ENCODE measurements at regions not wholly inside any gene's neighbourhood (a gene's known extent, or its start where the extent isn't known, plus 50 kb on each side); places are given as distances from the start of the nearest gene placed in this dataset.

- DNase-seq (ENCODE audit: low read depth) = no peak
- H3K4me3 ChIP-seq (ENCODE audit: low read depth, low read length) = no peak overlapping the region
- TF ChIP-seq CTCF (IDR thresholded peaks at IDR 0.05; ENCODE audit: low read depth, low read length) = no peak
- TF ChIP-seq MAX (IDR thresholded peaks at IDR 0.05; ENCODE audit: low read depth, low read length) = no peak
- TF ChIP-seq POLR2A (IDR thresholded peaks at IDR 0.05; ENCODE audit: extremely low read depth, insufficient read length) = no peak
- no peak for TF ChIP-seq MYC (IDR thresholded peaks at IDR 0.05; ENCODE audit: low read depth, low read length)
Measured at GRCh38 chr7:145696071-145696470, 420.5 kb upstream of the CNTNAP2 start.

GRCh38 chr7:145692237-145692950 is 424.2 kb upstream of the CNTNAP2 start:
- no peak for DNase-seq (ENCODE audit: low read depth)
- H3K4me3 ChIP-seq (ENCODE audit: low read depth, low read length) = no peak overlapping the region
- no peak for TF ChIP-seq MAX (IDR thresholded peaks at IDR 0.05; ENCODE audit: low read depth, low read length)
- TF ChIP-seq MYC (IDR thresholded peaks at IDR 0.05; ENCODE audit: low read depth, low read length) = no peak
- TF ChIP-seq CTCF (IDR thresholded peaks at IDR 0.05; ENCODE audit: low read depth, low read length) = no peak

GRCh38 chr7:145691377-145691914 is 425.2 kb upstream of the CNTNAP2 start:
- TF ChIP-seq CTCF (IDR thresholded peaks at IDR 0.05; ENCODE audit: low read depth, low read length) = no peak
- no peak for TF ChIP-seq POLR2A (IDR thresholded peaks at IDR 0.05; ENCODE audit: extremely low read depth, insufficient read length)
- DNase-seq (ENCODE audit: low read depth) = no peak
- H3K4me3 ChIP-seq (ENCODE audit: low read depth, low read length) = no peak overlapping the region

- no peak overlapping the region for H3K4me3 ChIP-seq (ENCODE audit: low read depth, low read length)
- DNase-seq (ENCODE audit: low read depth) = no peak
- no peak for TF ChIP-seq MYC (IDR thresholded peaks at IDR 0.05; ENCODE audit: low read depth, low read length)
- no peak for TF ChIP-seq POLR2A (IDR thresholded peaks at IDR 0.05; ENCODE audit: extremely low read depth, insufficient read length)
- TF ChIP-seq MAX (IDR thresholded peaks at IDR 0.05; ENCODE audit: low read depth, low read length) = no peak
- no peak for TF ChIP-seq CTCF (IDR thresholded peaks at IDR 0.05; ENCODE audit: low read depth, low read length)
Measured at GRCh38 chr7:145681646-145682045, 435.0 kb upstream of the CNTNAP2 start.

GRCh38 chr7:145681159-145681558 is 435.4 kb upstream of the CNTNAP2 start:
- no peak for DNase-seq (ENCODE audit: low read depth)
- no peak overlapping the region for H3K4me3 ChIP-seq (ENCODE audit: low read depth, low read length)
- TF ChIP-seq MAX (IDR thresholded peaks at IDR 0.05; ENCODE audit: low read depth, low read length) (no peak), MYC (IDR thresholded peaks at IDR 0.05; ENCODE audit: low read depth, low read length) (no peak), CTCF (IDR thresholded peaks at IDR 0.05; ENCODE audit: low read depth, low read length) (no peak), POLR2A (IDR thresholded peaks at IDR 0.05; ENCODE audit: extremely low read depth, insufficient read length) (no peak)

All from NB4 (cell line).